Brain microvascular endothelial cell (primary cell): ENCODE measurements at regions not wholly inside any gene's neighbourhood (a gene's known extent, or its start where the extent isn't known, plus 50 kb on each side); places are given as distances from the start of the nearest gene placed in this dataset.

Experiments used
- DNase-seq: peaks from one replicate; pipeline ENCODE4 v3.0.0-alpha.2; 2020
- H3K27ac ChIP-seq: fragments of 250-450 bp; sonication (Bioruptor Pico); 2 replicates; pipeline ENCODE4 v1.5.1; 2020; ENCODE audit warnings: mild to moderate bottlenecking, moderate library complexity
- H3K27me3 ChIP-seq: fragments of 250-450 bp; sonication (Bioruptor Pico); replicated peaks from 2 replicates; pipeline ENCODE4 v1.5.1; 2020; ENCODE audit warnings: mild to moderate bottlenecking
- H3K36me3 ChIP-seq: fragments of 250-450 bp; sonication (Bioruptor Pico); replicated peaks from 2 replicates; pipeline ENCODE4 v1.5.1; 2020; ENCODE audit warnings: mild to moderate bottlenecking
- H3K4me3 ChIP-seq: 2 replicates; pipeline ENCODE4 v1.5.1; 2011; ENCODE audit warnings: low read depth, mild to moderate bottlenecking, control low read depth, low read length, moderate library complexity
- in situ Hi-C: cut with HindIII; loops from 2 replicates; pipeline ENCODE4 v1.10.0; 2017; ENCODE audit warnings: low sequenced_read_pairs, low pct_ligation_motif_present
- TF ChIP-seq, protein P1 (sequence below): IDR thresholded peaks from 2 replicates; pipeline ENCODE4 v1.5.1; 2011; ENCODE audit warnings: low read depth, mild to moderate bottlenecking, moderate library complexity, low read length, control low read depth, inconsistent platforms; ENCODE audit errors: missing control alignments

DNA sequence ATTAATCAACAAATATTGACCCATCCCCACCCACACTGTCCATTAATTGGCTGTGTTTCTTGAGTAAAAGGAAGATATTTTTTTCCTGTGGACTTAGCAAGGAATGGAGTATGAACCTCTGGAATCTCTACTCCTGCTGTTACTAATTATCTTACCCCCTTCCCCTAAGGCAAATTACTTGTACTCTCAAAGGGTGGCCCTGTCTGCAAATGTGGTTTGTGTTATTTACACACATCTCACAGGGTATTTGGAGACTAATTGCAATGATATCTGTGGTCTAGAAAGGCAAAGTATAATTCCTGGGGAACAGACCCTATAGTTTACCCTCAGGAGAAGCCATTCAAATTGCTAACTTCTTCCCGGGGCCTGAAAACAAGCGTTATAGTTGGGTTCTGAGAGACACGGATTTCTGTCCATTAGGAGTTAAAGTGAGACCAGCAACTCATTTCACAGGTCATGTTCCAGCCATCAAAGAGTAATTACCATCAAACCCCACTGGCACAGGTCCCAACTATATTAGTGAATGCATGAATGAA lies 133.0 kb upstream of the RASGEF1B start:
- no peak for DNase-seq
- no peaks in the 10 kb centered on the region for H3K27me3 ChIP-seq
- no peak overlapping the region for H3K27ac ChIP-seq
- in situ Hi-C loops: no loop called here
- TF ChIP-seq, protein P1, sequence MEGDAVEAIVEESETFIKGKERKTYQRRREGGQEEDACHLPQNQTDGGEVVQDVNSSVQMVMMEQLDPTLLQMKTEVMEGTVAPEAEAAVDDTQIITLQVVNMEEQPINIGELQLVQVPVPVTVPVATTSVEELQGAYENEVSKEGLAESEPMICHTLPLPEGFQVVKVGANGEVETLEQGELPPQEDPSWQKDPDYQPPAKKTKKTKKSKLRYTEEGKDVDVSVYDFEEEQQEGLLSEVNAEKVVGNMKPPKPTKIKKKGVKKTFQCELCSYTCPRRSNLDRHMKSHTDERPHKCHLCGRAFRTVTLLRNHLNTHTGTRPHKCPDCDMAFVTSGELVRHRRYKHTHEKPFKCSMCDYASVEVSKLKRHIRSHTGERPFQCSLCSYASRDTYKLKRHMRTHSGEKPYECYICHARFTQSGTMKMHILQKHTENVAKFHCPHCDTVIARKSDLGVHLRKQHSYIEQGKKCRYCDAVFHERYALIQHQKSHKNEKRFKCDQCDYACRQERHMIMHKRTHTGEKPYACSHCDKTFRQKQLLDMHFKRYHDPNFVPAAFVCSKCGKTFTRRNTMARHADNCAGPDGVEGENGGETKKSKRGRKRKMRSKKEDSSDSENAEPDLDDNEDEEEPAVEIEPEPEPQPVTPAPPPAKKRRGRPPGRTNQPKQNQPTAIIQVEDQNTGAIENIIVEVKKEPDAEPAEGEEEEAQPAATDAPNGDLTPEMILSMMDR: no peak
- no peak overlapping the region for H3K4me3 ChIP-seq
- no peaks in the 10 kb centered on the region for H3K36me3 ChIP-seq

DNA sequence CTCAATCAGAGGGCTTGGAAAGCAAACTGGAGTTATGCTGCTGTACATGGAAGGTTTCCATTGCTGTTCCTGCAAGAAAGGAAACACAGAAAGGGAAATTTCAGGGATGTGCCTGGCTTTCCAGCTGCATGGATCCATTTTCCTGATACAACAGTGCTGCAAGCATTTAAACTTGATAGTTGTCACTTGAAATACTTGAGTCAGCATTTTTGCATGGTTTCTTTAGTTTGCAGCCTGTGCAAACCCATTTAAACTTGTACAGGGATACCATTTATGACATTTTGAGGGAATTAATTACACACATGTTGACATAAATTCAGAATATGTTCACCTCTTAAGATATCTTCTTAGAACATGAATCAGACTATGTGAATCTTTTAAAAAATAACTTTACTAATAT lies 131.1 kb upstream of the RASGEF1B start:
- Histone ChIP-seq H3K36me3 (no peaks in the 10 kb centered on the region), H3K27ac (no peak overlapping the region), H3K4me3 (no peak overlapping the region), H3K27me3 (no peaks in the 10 kb centered on the region)
- TF ChIP-seq, protein P1: no peak
- in situ Hi-C loops: no loop called here
- DNase-seq: no peak

DNA sequence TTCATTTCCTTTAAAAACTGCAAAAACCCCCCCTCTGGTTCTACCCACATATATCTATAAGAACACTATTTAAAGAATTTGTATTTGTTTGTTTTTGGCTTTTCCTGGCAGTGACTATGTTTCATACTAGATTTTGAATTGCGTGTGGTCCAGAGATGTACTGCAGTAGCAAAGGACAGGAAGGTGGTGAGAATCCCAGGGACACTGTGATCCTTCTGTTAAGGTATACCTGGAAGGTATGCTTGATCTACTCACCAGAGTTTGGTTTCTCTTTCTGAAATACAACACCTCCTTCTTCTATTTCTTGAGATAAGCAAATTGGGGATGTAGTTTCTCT lies 129.6 kb upstream of the RASGEF1B start:
- Histone ChIP-seq H3K4me3 (no peak overlapping the region), H3K36me3 (no peaks in the 10 kb centered on the region), H3K27me3 (no peaks in the 10 kb centered on the region), H3K27ac (no peak overlapping the region)
- in situ Hi-C loops: no loop called here
- no peak for DNase-seq
- TF ChIP-seq, protein P1: no peak

DNA sequence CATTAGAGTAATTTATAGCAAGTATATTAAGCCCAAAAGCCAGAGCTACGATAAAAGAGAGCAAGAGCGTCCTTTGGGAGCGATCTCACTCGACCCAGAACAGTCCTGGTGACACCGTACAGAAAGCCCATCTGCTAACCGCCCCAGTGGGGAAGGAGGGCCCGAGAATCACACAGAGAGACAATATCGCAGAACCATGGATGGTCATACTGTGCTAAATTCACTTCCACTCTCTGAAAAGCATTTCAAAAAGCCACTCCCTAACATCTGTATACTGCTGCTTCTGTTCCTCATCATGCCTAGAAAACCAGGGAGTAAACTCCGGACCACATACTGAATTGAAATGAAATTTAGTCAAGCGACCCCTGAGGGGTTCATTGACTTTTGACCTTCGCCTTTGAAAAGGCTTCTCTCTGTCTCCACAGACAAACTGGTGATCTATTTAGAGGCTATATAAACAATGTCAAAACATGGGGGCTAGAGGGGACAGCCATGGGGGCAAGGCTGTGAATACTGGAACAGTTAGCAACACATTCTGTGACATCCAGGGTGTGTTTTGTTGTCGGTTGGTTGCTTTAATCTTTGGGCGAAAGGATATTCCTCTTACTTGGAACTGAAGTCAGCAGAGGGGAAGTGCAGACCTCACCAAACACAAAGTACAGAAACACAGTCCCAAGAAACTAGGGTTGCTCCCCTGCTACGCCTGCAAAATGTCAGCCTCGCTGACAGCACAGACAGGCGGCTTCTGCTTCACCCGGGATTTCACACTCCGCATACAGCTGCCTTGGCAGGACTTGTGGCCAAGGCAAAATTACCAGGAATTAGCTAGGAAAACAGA lies 129.0 kb upstream of the RASGEF1B start:
- in situ Hi-C loops: no loop called here
- Histone ChIP-seq H3K27me3 (no peaks in the 10 kb centered on the region), H3K27ac (no peak overlapping the region), H3K4me3 (no peak overlapping the region), H3K36me3 (no peaks in the 10 kb centered on the region)
- DNase-seq: peak; percentile 1
- TF ChIP-seq, protein P1: no peak

DNA sequence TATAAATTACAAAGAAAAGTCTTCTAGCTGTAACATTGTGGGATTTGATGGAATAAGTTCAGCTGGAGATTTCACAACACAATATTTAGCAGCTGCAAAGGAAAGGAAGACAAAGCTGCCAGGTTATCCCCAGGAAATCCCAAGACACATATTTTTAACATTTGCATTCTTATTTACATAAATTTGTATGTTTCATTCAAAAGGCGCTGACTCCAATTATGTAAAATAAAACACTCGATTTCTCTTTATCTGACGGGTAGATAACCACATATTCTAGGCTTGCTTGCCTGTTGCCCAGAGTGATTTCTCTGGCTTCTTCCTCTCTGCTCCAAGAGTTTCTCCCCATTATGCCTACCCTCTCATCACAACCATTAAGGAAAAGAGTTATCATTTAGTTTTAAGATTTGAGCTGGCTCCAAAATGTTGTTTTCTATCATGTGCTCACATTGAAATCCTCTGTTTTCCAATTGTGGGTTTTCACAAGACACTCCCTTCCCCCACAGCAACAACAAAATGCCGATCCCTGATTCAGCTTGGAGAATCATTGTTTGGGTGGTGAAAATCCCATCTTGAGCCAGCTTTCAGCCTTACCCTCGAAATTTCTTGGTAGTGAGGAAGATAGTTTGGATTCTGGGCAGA lies 128.2 kb upstream of the RASGEF1B start:
- no peak overlapping the region for H3K4me3 ChIP-seq
- H3K27me3 ChIP-seq: no peaks in the 10 kb centered on the region
- in situ Hi-C loops: no loop called here
- H3K36me3 ChIP-seq: no peaks in the 10 kb centered on the region
- H3K27ac ChIP-seq: no peak overlapping the region
- TF ChIP-seq, protein P1: no peak
- no peak for DNase-seq
